ENCODE measurements at regions not wholly inside any gene's neighbourhood (a gene's known extent, or its start where the extent isn't known, plus 50 kb on each side); places are given as distances from the start of the nearest gene placed in this dataset.

DNA sequence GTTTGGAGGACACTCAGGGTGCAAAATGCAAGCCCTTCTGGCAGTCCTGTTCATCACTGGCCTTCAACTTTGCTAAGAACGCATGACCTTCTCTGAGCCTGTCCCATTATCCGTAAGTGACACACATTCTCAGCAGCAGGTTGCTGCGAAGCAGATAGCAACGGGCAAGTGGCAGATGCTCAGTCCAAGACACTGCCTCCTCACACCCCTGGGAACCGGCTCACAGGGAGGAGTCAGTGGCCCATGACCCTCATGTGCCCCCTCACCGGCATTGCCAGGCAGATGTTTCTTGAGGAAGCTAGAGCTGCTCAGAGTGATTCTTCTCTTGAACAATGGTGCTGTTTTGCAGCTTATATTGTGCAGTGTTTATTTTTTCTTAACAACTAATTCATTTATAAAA is 737.2 kb upstream of the HS6ST1 start:
- no peak overlapping the region for H3K4me3 ChIP-seq (ENCODE audit: low read depth in 1 of 2, low read length in 1 of 2)
- no peaks in the 10 kb centered on the region for H3K9me3 ChIP-seq
- H3K27ac ChIP-seq = no peak overlapping the region
- TF ChIP-seq, protein P1, sequence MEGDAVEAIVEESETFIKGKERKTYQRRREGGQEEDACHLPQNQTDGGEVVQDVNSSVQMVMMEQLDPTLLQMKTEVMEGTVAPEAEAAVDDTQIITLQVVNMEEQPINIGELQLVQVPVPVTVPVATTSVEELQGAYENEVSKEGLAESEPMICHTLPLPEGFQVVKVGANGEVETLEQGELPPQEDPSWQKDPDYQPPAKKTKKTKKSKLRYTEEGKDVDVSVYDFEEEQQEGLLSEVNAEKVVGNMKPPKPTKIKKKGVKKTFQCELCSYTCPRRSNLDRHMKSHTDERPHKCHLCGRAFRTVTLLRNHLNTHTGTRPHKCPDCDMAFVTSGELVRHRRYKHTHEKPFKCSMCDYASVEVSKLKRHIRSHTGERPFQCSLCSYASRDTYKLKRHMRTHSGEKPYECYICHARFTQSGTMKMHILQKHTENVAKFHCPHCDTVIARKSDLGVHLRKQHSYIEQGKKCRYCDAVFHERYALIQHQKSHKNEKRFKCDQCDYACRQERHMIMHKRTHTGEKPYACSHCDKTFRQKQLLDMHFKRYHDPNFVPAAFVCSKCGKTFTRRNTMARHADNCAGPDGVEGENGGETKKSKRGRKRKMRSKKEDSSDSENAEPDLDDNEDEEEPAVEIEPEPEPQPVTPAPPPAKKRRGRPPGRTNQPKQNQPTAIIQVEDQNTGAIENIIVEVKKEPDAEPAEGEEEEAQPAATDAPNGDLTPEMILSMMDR (IDR thresholded peaks at IDR 0.05) = no peak
- no peaks in the 10 kb centered on the region for H3K36me3 ChIP-seq
- H3K4me1 ChIP-seq (ENCODE audit: control insufficient read depth in 1 of 2, insufficient read depth in 1 of 2, low read depth in 1 of 2, low read length in 1 of 2) = no peaks in the 10 kb centered on the region
- H3K27me3 ChIP-seq = no peaks in the 10 kb centered on the region

- TF ChIP-seq, protein P1 (IDR thresholded peaks at IDR 0.05) = no peak
- Histone ChIP-seq H3K27ac (no peak overlapping the region), H3K36me3 (no peaks in the 10 kb centered on the region), H3K27me3 (no peaks in the 10 kb centered on the region), H3K4me3 (ENCODE audit: low read depth in 1 of 2, low read length in 1 of 2) (no peak overlapping the region), H3K4me1 (ENCODE audit: control insufficient read depth in 1 of 2, insufficient read depth in 1 of 2, low read depth in 1 of 2, low read length in 1 of 2) (no peaks in the 10 kb centered on the region), H3K9me3 (no peaks in the 10 kb centered on the region)
Observed at GRCh38 chr2:129056309-129056958, 737.8 kb upstream of the HS6ST1 start.

DNA sequence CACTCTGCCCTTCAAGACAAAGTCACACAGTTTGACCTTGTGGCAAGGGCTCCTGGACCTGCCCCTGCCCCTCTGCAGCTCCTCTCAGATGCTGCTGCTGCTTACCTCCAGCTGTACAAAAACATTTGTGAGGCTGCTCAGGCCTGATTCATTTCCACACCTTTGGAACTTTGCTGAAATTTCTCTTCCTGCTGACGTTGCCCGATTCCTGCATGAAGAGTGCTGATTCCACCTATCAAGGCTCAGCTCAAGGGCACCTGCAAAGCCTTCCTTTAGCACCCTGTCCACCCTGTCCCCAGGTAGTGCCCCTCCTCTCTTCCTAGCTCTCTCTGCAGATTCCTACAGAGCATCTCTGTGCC is 738.3 kb upstream of the HS6ST1 start:
- H3K27me3 ChIP-seq = no peaks in the 10 kb centered on the region
- H3K27ac ChIP-seq = no peak overlapping the region
- no peak overlapping the region for H3K4me3 ChIP-seq (ENCODE audit: low read depth in 1 of 2, low read length in 1 of 2)
- H3K36me3 ChIP-seq = no peaks in the 10 kb centered on the region
- no peaks in the 10 kb centered on the region for H3K9me3 ChIP-seq
- TF ChIP-seq, protein P1 (IDR thresholded peaks at IDR 0.05) = no peak
- no peaks in the 10 kb centered on the region for H3K4me1 ChIP-seq (ENCODE audit: control insufficient read depth in 1 of 2, insufficient read depth in 1 of 2, low read depth in 1 of 2, low read length in 1 of 2)

- no peaks in the 10 kb centered on the region for H3K36me3 ChIP-seq
- TF ChIP-seq, protein P1 (IDR thresholded peaks at IDR 0.05) = no peak
- no peaks in the 10 kb centered on the region for H3K9me3 ChIP-seq
- no peak overlapping the region for H3K4me3 ChIP-seq (ENCODE audit: low read depth in 1 of 2, low read length in 1 of 2)
- no peaks in the 10 kb centered on the region for H3K4me1 ChIP-seq (ENCODE audit: control insufficient read depth in 1 of 2, insufficient read depth in 1 of 2, low read depth in 1 of 2, low read length in 1 of 2)
- H3K27me3 ChIP-seq = no peaks in the 10 kb centered on the region
- no peak overlapping the region for H3K27ac ChIP-seq
Observed at GRCh38 chr2:129058981-129059380, 740.3 kb upstream of the HS6ST1 start.

GRCh38 chr2:129059476-129059875 is 740.8 kb upstream of the HS6ST1 start:
- TF ChIP-seq, protein P1 (IDR thresholded peaks at IDR 0.05) = no peak
- H3K27me3 ChIP-seq = no peaks in the 10 kb centered on the region
- no peak overlapping the region for H3K4me3 ChIP-seq (ENCODE audit: low read depth in 1 of 2, low read length in 1 of 2)
- H3K27ac ChIP-seq = no peak overlapping the region
- no peaks in the 10 kb centered on the region for H3K9me3 ChIP-seq
- no peaks in the 10 kb centered on the region for H3K36me3 ChIP-seq
- H3K4me1 ChIP-seq (ENCODE audit: control insufficient read depth in 1 of 2, insufficient read depth in 1 of 2, low read depth in 1 of 2, low read length in 1 of 2) = no peaks in the 10 kb centered on the region
